Naive B cell (primary cell): ENCODE measurements at regions not wholly inside any gene's neighbourhood (a gene's known extent, or its start where the extent isn't known, plus 50 kb on each side); places are given as distances from the start of the nearest gene placed in this dataset.
A peak's percentile ranks its signal among the peaks of the same experiment; 100 is the strongest.

Experiments
- ATAC-seq, 2 donors: fragments of 150-1000 bp; cut with Tn5 transposase; 2 replicates each; pipeline ENCODE4 v1.10.0; 2021; ENCODE audit warnings: low read depth in 2 of 2, mild to moderate bottlenecking in 2 of 2, moderate library complexity in 2 of 2
- DNase-seq: peaks from one replicate; pipeline ENCODE4 v3.0.0; 2022
- H3K27ac Mint-ChIP-seq, 6 donors: one replicate each; pipeline ENCODE4 v1.8.0; 2020 to 2022; ENCODE audit warnings: mild to moderate bottlenecking in 6 of 6, mixed read lengths in 6 of 6, moderate library complexity in 5 of 6, inconsistent platforms in 2 of 6
- H3K27me3 Mint-ChIP-seq, 3 donors: one replicate each; pipeline ENCODE4 v1.8.0; 2021 to 2022; ENCODE audit warnings: mixed read lengths in 3 of 3, mild to moderate bottlenecking in 1 of 3
- H3K36me3 Mint-ChIP-seq, 2 donors: one replicate each; pipeline ENCODE4 v1.8.0; 2020 to 2022; ENCODE audit warnings: mixed read lengths in 2 of 2, inconsistent platforms in 1 of 2, mild to moderate bottlenecking in 1 of 2
- H3K4me1 Mint-ChIP-seq, 3 donors: one replicate each; pipeline ENCODE4 v1.8.0; 2020 to 2022; ENCODE audit warnings: mixed read lengths in 3 of 3, inconsistent platforms in 1 of 3, mild to moderate bottlenecking in 1 of 3, moderate library complexity in 1 of 3
- H3K4me3 Mint-ChIP-seq, 8 donors: one replicate each; pipeline ENCODE4 v1.8.0; 2020 to 2022; ENCODE audit warnings: mild to moderate bottlenecking in 8 of 8, mixed read lengths in 8 of 8, moderate library complexity in 8 of 8, inconsistent platforms in 2 of 8
- H3K9me3 Mint-ChIP-seq, 7 donors: one replicate each; pipeline ENCODE4 v1.8.0; 2020 to 2022; ENCODE audit warnings: mixed read lengths in 7 of 7, mild to moderate bottlenecking in 5 of 7, inconsistent platforms in 2 of 7, moderate library complexity in 1 of 7

DNA sequence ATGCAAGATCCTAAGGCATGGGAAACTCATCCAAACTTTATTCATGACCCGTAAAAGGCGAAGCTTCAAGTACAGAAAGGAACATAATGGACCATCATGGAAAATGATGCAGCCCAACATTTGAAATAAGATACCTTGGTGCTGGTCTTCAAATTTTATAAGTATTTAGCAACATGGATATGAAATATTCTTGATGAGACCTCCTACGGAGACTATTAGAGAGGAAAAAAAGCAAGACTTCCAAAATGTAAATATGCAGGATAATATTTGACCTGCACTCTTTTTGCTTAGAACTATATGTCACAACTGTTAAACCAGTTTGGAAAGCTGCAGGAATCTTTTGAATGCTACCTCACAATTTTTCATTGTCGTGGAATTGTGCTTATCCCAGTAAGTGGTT is 168.8 kb upstream of the ARID2 start:
- Mint-ChIP-seq H3K36me3 (no peaks in the 10 kb centered on the region), H3K4me1 (peaks cover 0 to 4% (median 3%) of the 10 kb centered on the region in 3 donors), H3K4me3 (no peak overlapping the region), H3K27me3 (no peaks in the 10 kb centered on the region), H3K27ac (no peak overlapping the region), H3K9me3 (peaks cover 0 to 6% (median 0%) of the 10 kb centered on the region in 7 donors)
- DNase-seq: no peak
- no peak for ATAC-seq

DNA sequence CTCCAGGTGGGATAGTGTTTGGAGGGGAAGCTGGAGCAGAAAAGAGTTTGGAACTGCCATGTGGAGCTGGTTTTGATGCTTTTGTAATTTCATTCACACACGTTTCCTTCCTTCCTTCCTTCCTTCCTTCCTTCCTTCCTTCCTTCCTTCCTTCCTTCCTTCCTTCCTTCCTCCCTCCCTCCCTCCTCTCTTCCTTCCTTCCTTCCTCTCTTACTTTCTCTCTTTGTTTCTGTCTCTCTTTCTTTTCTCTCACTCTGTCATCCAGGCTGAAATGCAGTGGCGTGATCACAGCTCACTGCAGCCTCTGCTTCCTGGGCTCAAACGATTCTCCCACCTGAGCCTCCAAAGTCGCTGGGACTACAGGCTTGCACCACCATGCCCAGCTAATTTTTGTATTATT is 168.0 kb upstream of the ARID2 start:
- DNase-seq (no peak), ATAC-seq (no peak)
- peaks cover 0 to 6% (median 0%) of the 10 kb centered on the region in 7 donors for H3K9me3 Mint-ChIP-seq
- H3K4me1 Mint-ChIP-seq: peaks cover 0 to 4% (median 3%) of the 10 kb centered on the region in 3 donors
- H3K36me3 Mint-ChIP-seq: no peaks in the 10 kb centered on the region
- H3K27ac Mint-ChIP-seq: peak overlapping the region in 2 of 6 donors; percentile 51 to 66
- H3K27me3 Mint-ChIP-seq: peaks cover 0 to under 1% (median 0%) of the 10 kb centered on the region in 3 donors
- H3K4me3 Mint-ChIP-seq: no peak overlapping the region

- no peaks in the 10 kb centered on the region for H3K36me3 Mint-ChIP-seq
Observed at GRCh38 chr12:45565590-45565989, 163.9 kb upstream of the ARID2 start.

DNA sequence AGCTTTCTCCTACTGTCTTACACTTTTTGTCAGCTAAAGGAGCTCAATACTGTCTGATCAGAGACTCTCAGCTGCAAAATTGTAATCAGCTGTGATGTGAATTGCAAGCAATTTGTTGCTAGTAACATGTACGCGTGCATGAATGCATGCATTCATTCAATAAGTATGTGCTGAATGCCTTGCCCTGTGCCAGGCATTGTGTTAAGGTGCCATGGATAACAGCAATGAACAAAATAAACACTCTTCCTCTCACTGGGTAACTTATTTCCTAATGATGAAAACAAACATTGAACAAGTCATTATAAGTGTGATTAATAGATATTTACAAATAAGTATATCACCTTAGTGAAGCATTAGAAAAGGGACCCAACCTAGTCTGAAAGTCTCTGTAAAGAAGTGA is 163.2 kb upstream of the ARID2 start:
- H3K9me3 Mint-ChIP-seq: peaks cover 0 to 6% (median 0%) of the 10 kb centered on the region in 7 donors
- H3K27me3 Mint-ChIP-seq: peaks cover 0 to 6% (median 4%) of the 10 kb centered on the region in 3 donors
- H3K4me1 Mint-ChIP-seq: peaks cover 0 to 4% (median 3%) of the 10 kb centered on the region in 3 donors
- H3K4me3 Mint-ChIP-seq: no peak overlapping the region
- DNase-seq: no peak
- no peaks in the 10 kb centered on the region for H3K36me3 Mint-ChIP-seq
- ATAC-seq: no peak
- H3K27ac Mint-ChIP-seq: no peak overlapping the region

More at GRCh38 chr12:45565590-45565989, 163.9 kb upstream of the ARID2 start:
- Mint-ChIP-seq H3K9me3 (peaks cover 0 to 6% (median 0%) of the 10 kb centered on the region in 7 donors), H3K4me1 (peaks cover 0 to 4% (median 3%) of the 10 kb centered on the region in 3 donors), H3K4me3 (no peak overlapping the region), H3K27ac (no peak overlapping the region), H3K27me3 (peaks cover 0 to 6% (median 4%) of the 10 kb centered on the region in 3 donors)
- ATAC-seq (no peak), DNase-seq (no peak)

GRCh38 chr12:45568808-45569207 is 160.7 kb upstream of the ARID2 start:
- Mint-ChIP-seq H3K4me3 (no peak overlapping the region), H3K36me3 (no peaks in the 10 kb centered on the region), H3K9me3 (no peaks in the 10 kb centered on the region), H3K27me3 (peaks cover 0 to 6% (median 4%) of the 10 kb centered on the region in 3 donors), H3K4me1 (no peaks in the 10 kb centered on the region), H3K27ac (no peak overlapping the region)
- ATAC-seq: no peak
- DNase-seq: no peak

DNA sequence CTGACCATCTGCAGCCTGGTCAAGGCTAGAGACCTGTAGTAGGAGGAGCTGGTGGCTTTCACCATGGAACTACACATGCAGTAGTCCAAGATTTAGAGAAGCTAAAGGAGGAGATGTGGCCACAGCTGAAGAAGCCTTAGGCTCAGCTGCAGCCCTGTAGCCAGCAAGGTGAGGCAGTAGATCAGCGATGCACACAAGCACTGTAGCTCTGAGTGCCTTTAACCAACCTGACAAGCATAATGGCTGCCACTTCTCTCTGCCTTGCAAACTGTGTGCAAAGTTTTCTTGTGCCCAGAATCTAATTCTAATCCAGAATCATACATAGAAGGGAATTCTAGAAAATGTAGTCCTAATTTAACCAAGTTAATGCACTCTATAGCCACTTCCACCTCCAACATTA is 159.0 kb upstream of the ARID2 start:
- ATAC-seq (no peak), DNase-seq (no peak)

DNA sequence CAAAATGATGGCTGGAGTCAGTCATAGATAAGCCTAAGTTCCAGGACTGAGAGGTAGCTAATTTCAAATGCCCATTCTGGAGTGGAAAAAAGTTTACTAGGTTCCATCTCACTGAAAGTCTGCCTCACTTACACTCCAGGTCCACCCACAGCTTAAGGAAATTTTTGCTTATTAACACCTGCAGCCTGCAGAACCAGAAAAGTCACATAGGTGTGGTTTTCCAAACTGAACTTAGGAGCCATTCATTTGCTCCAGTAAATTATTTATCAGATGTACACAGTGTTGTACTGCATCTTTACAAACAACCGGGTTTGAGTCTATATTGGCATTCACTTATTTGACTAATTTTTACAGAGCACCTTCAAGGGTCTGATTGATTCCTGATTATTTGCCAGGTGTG is 157.4 kb upstream of the ARID2 start:
- peaks cover 0 to 1% (median under 1%) of the 10 kb centered on the region in 3 donors for H3K27me3 Mint-ChIP-seq
- no peaks in the 10 kb centered on the region for H3K36me3 Mint-ChIP-seq
- peaks cover 18 to 30% (median 27%) of the 10 kb centered on the region in 3 donors for H3K4me1 Mint-ChIP-seq
- ATAC-seq (no peak), DNase-seq (no peak)
- no peak overlapping the region for H3K4me3 Mint-ChIP-seq
- H3K27ac Mint-ChIP-seq: no peak overlapping the region
- peaks cover 0 to under 1% (median 0%) of the 10 kb centered on the region in 7 donors for H3K9me3 Mint-ChIP-seq

More for the DNA sequence above, 159.0 kb upstream of the ARID2 start:
- H3K4me3 Mint-ChIP-seq: no peak overlapping the region
- H3K4me1 Mint-ChIP-seq: peaks cover 4 to 13% (median 11%) of the 10 kb centered on the region in 3 donors
- peaks cover 0 to 6% (median 4%) of the 10 kb centered on the region in 3 donors for H3K27me3 Mint-ChIP-seq
- no peaks in the 10 kb centered on the region for H3K36me3 Mint-ChIP-seq
- H3K9me3 Mint-ChIP-seq: no peaks in the 10 kb centered on the region
- H3K27ac Mint-ChIP-seq: no peak overlapping the region

- H3K27ac Mint-ChIP-seq: peak overlapping the region in 2 of 6 donors; percentile 88 to 95
- DNase-seq: peak; percentile 12
- peak overlapping the region in 4 of 8 donors; percentile 6 to 79 (median 54) for H3K4me3 Mint-ChIP-seq
- peaks cover 0 to 1% (median 0%) of the 10 kb centered on the region in 7 donors for H3K9me3 Mint-ChIP-seq
- no peaks in the 10 kb centered on the region for H3K36me3 Mint-ChIP-seq
- ATAC-seq: peak in 1 of 2 donors; percentile 16
- H3K4me1 Mint-ChIP-seq: peaks cover 21 to 37% (median 32%) of the 10 kb centered on the region in 3 donors
- H3K27me3 Mint-ChIP-seq: peaks cover 0 to 5% (median 0%) of the 10 kb centered on the region in 3 donors
Observed at GRCh38 chr12:45575417-45575816, 154.1 kb upstream of the ARID2 start.

GRCh38 chr12:45575823-45576475 is 153.6 kb upstream of the ARID2 start:
- Mint-ChIP-seq H3K27ac (peak overlapping the region; percentile 79 to 95 (median 88)), H3K9me3 (peaks cover 0 to 1% (median 0%) of the 10 kb centered on the region in 7 donors), H3K36me3 (peaks cover 0 to 1% of the 10 kb centered on the region in 2 donors), H3K4me1 (peaks cover 21 to 37% (median 32%) of the 10 kb centered on the region in 3 donors), H3K4me3 (peak overlapping the region; percentile 47 to 86 (median 76)), H3K27me3 (peaks cover 0 to 5% (median 2%) of the 10 kb centered on the region in 3 donors)
- ATAC-seq: peak; percentile 83 to 90
- peak; percentile 66 for DNase-seq

DNA sequence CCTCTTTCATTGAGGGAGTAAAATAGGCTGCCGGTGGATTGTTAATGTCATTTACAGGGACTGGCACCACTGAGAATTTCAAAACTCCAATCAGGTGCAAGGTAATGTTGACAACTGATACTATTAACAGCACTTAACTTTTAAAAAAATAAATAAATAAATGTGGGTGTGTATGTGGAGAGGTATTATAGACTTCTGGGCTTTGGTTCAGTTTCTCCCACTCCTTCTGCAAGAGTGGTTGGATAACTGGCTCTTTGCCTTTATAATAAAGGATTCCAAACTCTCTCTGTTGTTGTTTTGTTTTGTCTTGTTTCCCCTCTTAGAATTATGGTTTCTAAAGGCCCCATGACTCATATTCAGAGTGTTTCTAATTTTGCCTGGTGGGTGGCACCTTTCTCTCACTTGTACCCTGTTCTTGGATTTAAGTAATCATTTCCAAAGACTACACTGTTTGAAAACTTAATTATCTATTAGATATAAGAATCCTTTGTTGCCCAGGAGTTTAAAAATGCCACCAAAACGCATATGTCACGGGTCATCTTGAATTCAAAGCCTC is 151.6 kb upstream of the ARID2 start:
- Mint-ChIP-seq H3K27me3 (peaks cover 6 to 10% (median 7%) of the 10 kb centered on the region in 3 donors), H3K9me3 (peaks cover 0 to 5% (median 2%) of the 10 kb centered on the region in 7 donors), H3K4me1 (peaks cover 21 to 37% (median 32%) of the 10 kb centered on the region in 3 donors), H3K27ac (peak overlapping the region in 1 of 6 donors; percentile 42), H3K36me3 (peaks cover 0 to 11% of the 10 kb centered on the region in 2 donors), H3K4me3 (no peak overlapping the region)
- DNase-seq (no peak), ATAC-seq (no peak)

DNA sequence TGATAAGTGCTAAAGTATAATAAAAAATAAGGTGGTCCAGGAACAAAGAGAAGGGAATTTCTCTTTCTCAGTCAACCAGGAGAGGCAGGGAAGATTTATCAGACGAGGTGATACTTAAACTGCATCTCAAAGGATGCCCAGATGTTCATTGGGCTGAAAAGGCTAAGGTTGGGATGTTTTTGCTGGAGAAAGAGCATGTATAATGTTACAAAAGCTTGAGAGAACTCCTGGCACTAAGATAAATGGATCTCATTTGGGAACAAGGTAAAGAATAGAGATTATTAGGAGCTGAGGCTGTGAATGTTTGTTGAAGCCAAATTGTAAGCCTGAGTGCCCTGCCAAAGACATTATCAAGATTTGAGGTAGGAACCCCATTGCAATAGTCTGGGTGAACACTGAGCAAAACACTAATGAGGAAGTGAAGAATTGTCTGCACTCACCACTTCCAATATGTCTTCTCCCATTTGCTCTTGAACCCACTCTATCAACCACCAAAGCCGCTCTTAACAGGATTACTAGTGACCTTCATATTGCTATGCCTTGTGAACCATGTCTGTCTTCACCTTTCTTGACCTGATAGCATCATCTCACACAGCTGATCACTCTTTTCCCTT is 149.0 kb upstream of the ARID2 start:
- Mint-ChIP-seq H3K4me3 (no peak overlapping the region), H3K4me1 (peaks cover 17 to 24% (median 21%) of the 10 kb centered on the region in 3 donors), H3K27me3 (peaks cover 6 to 13% (median 7%) of the 10 kb centered on the region in 3 donors), H3K36me3 (peaks cover 0 to 11% of the 10 kb centered on the region in 2 donors), H3K9me3 (peaks cover 0 to 5% (median 2%) of the 10 kb centered on the region in 7 donors), H3K27ac (no peak overlapping the region)
- DNase-seq (no peak), ATAC-seq (no peak)

DNA sequence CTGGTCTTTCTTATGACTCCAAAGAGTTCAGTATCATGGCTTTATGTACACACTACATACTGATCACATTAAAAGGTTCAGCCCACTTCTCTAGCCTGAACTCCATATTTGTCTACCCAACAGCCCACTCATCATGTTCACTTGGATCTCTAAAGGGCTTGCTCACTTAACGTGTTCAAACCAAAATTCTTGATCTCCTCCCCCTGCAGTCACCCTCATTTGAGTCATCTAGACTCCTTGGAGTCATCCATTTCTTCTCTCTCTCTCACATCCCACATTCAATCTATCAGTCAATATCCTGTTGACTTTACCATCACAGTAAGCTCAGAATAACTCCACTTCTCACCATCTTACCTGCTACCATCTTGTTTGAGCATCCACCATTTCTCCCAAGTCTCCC is 148.4 kb upstream of the ARID2 start:
- peaks cover 0 to 5% (median 2%) of the 10 kb centered on the region in 7 donors for H3K9me3 Mint-ChIP-seq
- H3K36me3 Mint-ChIP-seq: peaks cover 0 to 11% of the 10 kb centered on the region in 2 donors
- peaks cover 6 to 13% (median 7%) of the 10 kb centered on the region in 3 donors for H3K27me3 Mint-ChIP-seq
- no peak overlapping the region for H3K4me3 Mint-ChIP-seq
- peaks cover 13 to 17% (median 16%) of the 10 kb centered on the region in 3 donors for H3K4me1 Mint-ChIP-seq
- H3K27ac Mint-ChIP-seq: peak overlapping the region in 1 of 6 donors; percentile 29
- DNase-seq (no peak), ATAC-seq (no peak)

DNA sequence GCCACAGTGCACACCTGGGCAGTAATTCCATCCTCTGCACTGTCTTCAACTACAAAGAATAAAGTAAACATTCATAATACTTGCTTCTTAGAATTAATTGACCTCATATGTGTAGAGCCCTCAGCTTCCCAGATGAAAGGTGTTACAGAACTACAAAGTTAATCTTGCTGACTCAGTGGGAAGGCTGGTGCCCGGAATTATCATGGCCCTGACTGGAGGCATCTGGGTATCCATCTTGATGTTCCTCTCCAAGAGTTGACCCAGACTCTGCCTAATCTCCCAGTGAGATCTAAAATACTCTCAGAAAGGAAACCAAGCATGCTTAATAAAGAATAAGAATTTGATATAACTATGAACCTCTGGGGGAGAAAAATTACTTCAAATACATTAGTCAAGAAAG is 147.0 kb upstream of the ARID2 start:
- Mint-ChIP-seq H3K9me3 (peaks cover 0 to 5% (median 2%) of the 10 kb centered on the region in 7 donors), H3K36me3 (peaks cover 0 to 11% of the 10 kb centered on the region in 2 donors), H3K27ac (no peak overlapping the region), H3K27me3 (peaks cover 6 to 8% (median 7%) of the 10 kb centered on the region in 3 donors), H3K4me3 (no peak overlapping the region), H3K4me1 (peaks cover 0 to 3% (median 1%) of the 10 kb centered on the region in 3 donors)
- ATAC-seq: no peak
- DNase-seq: no peak
